Chondrocyte (in vitro differentiated cells): ENCODE measurements at regions not wholly inside any gene's neighbourhood (a gene's known extent, or its start where the extent isn't known, plus 50 kb on each side); places are given as distances from the start of the nearest gene placed in this dataset.

ENCODE experiments used
- DNase-seq: peaks from one replicate; pipeline ENCODE4 v3.0.0; 2021; ENCODE audit warnings: mixed read lengths, low spot score
- H3K27ac Mint-ChIP-seq: one replicate; pipeline ENCODE4 v1.8.0; 2021; ENCODE audit warnings: mild to moderate bottlenecking, moderate library complexity, mixed read lengths; ENCODE audit not compliant: unreplicated experiment
- H3K27me3 Mint-ChIP-seq: 2 replicates; pipeline ENCODE4 v1.8.0; 2021; ENCODE audit warnings: low read depth, mixed read lengths
- H3K36me3 Mint-ChIP-seq: 2 replicates; pipeline ENCODE4 v1.8.0; 2021; ENCODE audit warnings: low read depth, mixed read lengths
- H3K4me1 Mint-ChIP-seq: 2 replicates; pipeline ENCODE4 v1.8.0; 2021; ENCODE audit warnings: low read depth, mild to moderate bottlenecking, mixed read lengths
- H3K4me3 Mint-ChIP-seq: one replicate; pipeline ENCODE4 v1.8.0; 2021; ENCODE audit warnings: mild to moderate bottlenecking, moderate library complexity, mixed read lengths; ENCODE audit not compliant: unreplicated experiment
- H3K9me3 Mint-ChIP-seq: 2 replicates; pipeline ENCODE4 v1.8.0; 2021; ENCODE audit warnings: low read depth, mixed read lengths
- CTCF ChIP-seq: fragments of 200-600 bp; sonication (generic); IDR thresholded peaks from 2 replicates; pipeline ENCODE4 v1.5.0; 2021; ENCODE audit warnings: antibody characterized with exemption, mild to moderate bottlenecking, moderate library complexity

- H3K9me3 Mint-ChIP-seq = peaks cover 10% of the 10 kb centered on the region
- DNase-seq = no peak
- H3K27ac Mint-ChIP-seq = no peak overlapping the region
- H3K4me1 Mint-ChIP-seq = no peaks in the 10 kb centered on the region
- no peak for TF ChIP-seq CTCF
- no peaks in the 10 kb centered on the region for H3K36me3 Mint-ChIP-seq
- no peak overlapping the region for H3K4me3 Mint-ChIP-seq
- H3K27me3 Mint-ChIP-seq = no peaks in the 10 kb centered on the region
Measured at GRCh38 chr3:80263260-80263659, 495.5 kb upstream of the ROBO1 start.

- TF ChIP-seq CTCF = no peak
- peaks cover 9% of the 10 kb centered on the region for H3K9me3 Mint-ChIP-seq
- H3K27me3 Mint-ChIP-seq = no peaks in the 10 kb centered on the region
- DNase-seq = no peak
- no peak overlapping the region for H3K4me3 Mint-ChIP-seq
- H3K4me1 Mint-ChIP-seq = no peaks in the 10 kb centered on the region
- H3K36me3 Mint-ChIP-seq = no peaks in the 10 kb centered on the region
- H3K27ac Mint-ChIP-seq = no peak overlapping the region
Measured at GRCh38 chr3:80261082-80261481, 493.3 kb upstream of the ROBO1 start.

GRCh38 chr3:80259736-80260135 is 491.9 kb upstream of the ROBO1 start:
- Mint-ChIP-seq H3K4me1 (no peaks in the 10 kb centered on the region), H3K4me3 (no peak overlapping the region), H3K27ac (no peak overlapping the region), H3K36me3 (no peaks in the 10 kb centered on the region), H3K9me3 (peaks cover 3% of the 10 kb centered on the region), H3K27me3 (no peaks in the 10 kb centered on the region)
- TF ChIP-seq CTCF = no peak
- no peak for DNase-seq

- peaks cover 27% of the 10 kb centered on the region for H3K9me3 Mint-ChIP-seq
- no peak for DNase-seq
- H3K4me3 Mint-ChIP-seq = no peak overlapping the region
- H3K36me3 Mint-ChIP-seq = peaks cover 9% of the 10 kb centered on the region
- H3K4me1 Mint-ChIP-seq = no peaks in the 10 kb centered on the region
- no peaks in the 10 kb centered on the region for H3K27me3 Mint-ChIP-seq
- no peak for TF ChIP-seq CTCF
- H3K27ac Mint-ChIP-seq = no peak overlapping the region
Measured at GRCh38 chr3:80252113-80252512, 484.3 kb upstream of the ROBO1 start.

GRCh38 chr3:80247766-80248165 is 480.0 kb upstream of the ROBO1 start:
- no peak for DNase-seq
- Mint-ChIP-seq H3K4me3 (no peak overlapping the region), H3K4me1 (peaks cover 3% of the 10 kb centered on the region), H3K36me3 (peaks cover 9% of the 10 kb centered on the region), H3K27ac (no peak overlapping the region), H3K9me3 (peaks cover 27% of the 10 kb centered on the region), H3K27me3 (no peaks in the 10 kb centered on the region)
- TF ChIP-seq CTCF = no peak
